ENCODE measurements at regions not wholly inside any gene's neighbourhood (a gene's known extent, or its start where the extent isn't known, plus 50 kb on each side); places are given as distances from the start of the nearest gene placed in this dataset.
"Not testable (repeated sequence)": the region's sequence is repeated elsewhere in the genome, so short reads cannot be mapped to it uniquely, and the experiment has no call there.

DNA sequence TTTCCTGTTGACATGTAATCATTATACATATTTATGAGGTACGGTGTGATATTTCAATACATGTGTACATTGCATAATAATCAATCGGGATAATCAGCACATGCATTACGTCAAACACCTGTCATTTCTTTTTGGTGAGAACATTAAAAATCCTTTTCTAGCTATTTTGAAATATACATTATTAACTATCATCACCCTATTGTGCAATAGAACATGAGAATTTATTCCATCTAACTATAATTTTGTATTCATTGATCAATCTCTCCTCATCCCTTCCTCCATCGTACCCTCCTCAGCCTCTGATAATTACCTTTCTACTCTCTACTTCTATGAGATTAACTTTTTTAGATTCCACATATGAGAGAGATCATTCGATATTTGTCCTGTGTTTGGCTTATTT lies 170.9 kb upstream of the GHR start:
- DNase-seq = no peak

DNA sequence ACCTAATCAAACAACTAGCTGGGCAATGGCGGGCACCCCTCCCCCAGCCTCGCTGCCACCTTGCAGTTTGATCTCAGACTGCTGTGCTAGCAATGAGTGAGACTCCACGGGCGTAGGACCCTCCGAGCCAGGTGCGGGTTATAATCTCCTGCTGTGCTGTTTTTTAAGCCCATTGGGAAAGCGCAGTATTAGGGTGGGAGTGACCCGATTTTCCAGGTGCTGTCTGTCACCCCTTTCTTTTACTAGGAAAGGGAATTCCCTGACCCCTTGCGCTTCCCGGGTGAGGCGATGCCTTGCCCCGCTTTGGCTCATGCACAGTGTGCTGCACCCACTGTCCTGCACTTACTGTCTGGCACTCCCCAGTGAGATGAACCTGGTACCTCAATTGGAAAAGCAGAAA lies 163.3 kb upstream of the GHR start:
- not testable (repeated sequence) for DNase-seq

DNA sequence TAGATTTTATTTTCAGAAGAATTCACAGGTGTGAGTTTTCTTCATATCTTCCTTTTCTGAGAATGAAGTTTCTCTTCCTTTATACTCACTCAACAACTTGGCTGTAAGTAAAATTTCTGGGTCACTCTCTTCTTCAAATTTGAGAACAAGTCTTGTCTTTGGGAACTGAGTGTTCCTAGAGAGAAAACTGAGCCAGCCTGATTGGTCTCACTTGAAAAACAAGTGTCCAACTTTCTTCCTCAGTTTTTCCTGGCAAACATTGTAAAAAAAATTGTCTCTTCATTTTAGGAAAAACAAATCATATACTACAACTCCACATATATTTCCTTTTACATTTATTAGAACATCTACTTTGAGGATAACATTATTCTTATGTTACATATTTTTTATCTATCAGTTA lies 156.1 kb upstream of the GHR start:
- no peak for DNase-seq

DNA sequence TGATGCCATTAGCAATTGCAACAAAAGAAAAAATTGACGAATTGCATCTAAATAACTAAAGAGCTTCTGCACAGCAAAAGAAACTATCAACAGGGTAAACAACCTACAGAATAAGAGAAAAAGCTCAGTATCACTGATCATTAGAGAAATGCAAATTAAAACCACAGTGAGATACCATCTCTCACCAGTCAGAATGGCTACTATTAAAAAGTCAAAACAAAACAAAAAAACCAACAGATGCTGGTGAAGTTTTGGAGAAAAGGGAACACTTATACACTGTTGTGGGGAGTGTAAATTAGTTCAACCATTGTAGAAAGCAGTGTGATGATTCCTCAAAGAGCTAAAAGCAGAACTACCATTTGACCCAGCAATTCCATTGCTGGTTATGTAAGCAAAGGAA lies 155.1 kb upstream of the GHR start:
- DNase-seq = not testable (repeated sequence)

DNA sequence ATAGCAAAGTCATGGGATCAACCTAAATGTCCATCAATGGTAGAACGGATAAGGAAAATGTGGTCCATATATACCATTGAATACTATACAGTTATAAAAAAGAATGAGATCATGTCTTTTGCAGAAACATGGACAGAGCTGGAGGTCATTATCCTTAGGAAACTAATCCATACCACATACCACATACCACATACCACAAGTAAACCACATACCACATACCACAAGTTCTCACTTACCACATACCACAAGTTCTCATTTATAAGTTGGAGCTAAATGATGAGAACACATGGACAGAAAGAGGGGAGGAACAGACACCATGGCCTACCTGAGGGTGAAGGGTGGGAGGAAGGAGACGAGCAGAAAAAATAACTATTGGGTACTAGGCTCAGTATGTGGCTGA lies 154.6 kb upstream of the GHR start:
- no peak for DNase-seq

DNA sequence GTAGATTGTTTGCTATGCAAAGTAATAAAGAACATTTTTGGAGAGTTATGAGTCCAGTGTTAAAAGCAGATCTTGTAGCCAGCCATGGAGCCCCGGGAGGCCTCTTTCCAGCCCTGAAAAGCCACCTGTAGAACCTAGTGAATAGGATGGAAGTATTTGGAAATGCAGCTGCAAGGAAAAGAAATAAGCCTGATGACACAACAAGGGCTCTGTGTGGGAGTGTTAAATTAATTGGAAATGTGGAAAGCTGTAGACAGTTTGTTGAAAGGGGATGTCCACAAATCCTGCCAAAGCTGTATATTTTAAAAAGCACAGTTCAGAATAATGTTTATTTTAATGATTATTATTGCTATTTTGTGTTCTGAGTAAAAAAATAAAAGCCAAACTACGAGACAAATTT lies 152.5 kb upstream of the GHR start:
- no peak for DNase-seq

DNA sequence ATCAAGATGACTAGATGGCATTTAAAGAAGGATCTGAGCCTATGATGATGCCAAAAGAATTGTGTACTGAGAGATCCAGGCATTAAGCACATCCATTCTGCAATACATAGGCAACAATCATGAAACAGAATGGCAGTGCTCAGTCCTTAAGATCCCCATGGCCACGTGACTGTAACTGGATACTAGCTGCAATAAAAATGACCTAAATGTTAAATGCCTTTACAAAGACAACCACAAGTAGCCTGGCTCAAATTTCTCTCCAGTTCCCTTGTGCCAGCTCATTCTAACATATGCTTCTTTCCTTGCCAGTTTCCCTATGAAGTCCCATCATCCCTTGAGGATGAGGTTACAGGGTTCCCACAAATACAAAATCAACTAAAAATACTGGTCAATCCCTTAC lies 148.3 kb upstream of the GHR start:
- DNase-seq = no peak

DNA sequence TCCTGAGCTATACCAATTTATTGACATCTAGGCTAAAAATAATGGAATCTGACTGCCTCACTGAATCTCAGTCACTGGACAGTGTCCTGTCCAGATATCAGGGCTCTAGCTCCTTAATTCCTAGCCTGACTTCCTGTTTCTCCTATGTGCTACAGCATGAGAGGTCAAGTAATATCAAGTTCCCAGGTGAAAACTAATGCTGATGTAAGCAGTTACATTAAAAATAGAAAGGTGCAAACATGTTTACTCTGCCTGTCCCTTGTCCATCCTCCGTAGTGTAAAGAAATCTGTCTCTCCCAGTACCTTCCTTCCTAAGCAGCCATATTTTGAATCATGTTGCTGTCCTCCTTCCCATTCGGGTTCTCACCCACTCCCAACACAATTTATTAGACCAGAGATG lies 145.9 kb upstream of the GHR start:
- no peak for DNase-seq

DNA sequence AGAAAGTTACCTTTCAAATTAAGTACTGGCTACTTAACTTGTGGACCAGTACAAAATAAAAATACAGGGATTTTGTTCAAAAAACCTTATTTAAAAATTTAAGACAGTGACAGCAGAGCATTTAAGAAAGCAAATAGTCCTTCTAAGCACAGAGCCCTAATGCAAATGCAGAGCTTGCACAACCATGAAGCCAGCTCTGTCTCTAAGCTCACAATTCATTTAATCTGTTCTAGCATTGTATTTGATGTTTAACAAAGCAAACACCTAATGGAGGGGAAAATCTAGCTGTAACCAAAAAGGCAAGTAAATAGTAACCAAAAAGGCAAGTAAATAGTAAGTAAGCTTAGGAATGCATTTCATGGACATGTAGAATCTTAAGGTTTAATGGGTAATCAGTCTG lies 138.7 kb upstream of the GHR start:
- DNase-seq = no peak

DNA sequence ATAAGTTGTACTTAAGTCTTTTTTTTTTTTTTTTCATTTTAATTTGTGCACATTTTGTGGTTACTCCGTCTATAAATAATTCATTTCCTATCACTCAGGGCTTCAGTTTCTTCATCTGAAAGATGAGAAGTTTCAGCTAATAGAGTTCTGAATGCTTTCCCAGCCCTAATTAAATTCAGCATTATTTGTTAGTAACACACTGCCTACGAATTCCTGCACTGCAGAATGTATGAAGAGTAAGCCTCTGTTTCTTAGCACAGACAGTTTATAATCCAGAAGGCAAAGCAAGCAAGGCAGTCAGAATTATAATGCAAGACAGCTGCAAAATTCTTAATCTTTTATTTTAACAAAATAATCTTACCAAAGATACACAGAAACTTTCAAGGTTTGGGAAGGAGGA lies 138.0 kb upstream of the GHR start:
- no peak for DNase-seq

DNA sequence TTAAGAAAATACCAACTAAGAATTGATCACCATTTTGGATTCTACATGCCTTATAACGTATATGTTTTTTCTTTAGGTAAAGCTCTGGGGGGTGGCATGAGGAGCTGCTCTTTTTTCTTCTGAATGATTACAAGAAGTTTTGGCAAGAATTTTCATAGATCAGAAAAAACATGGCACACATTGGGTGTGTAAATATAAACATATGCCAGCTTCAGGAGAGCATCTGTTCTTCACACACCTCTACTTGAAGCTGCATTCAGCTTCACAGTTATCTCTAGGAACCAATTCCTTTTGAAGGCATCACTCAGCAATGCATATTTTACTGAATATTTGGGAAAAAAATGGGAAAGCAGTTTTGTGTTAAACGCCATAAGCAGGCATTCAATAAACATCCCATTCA lies 122.7 kb upstream of the GHR start:
- DNase-seq = no peak

DNA sequence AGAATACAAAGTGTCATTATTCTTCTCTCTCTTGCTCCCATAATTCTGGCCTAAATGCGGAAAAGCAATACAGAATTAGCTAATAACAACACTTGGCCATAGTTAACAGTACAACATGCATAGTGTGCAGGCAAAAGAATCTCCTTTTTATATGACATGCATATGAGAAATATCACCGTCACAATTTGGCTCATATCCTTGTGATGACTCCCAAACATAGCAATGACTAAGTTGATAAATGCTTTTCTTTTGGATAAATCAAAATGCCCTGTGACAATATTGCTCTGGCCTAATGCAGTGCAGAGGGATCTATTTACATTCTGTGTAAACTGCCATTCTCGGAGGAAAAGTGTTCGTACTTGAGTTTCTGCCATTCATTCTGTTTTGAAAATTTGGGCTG lies 121.9 kb upstream of the GHR start:
- no peak for DNase-seq

DNA sequence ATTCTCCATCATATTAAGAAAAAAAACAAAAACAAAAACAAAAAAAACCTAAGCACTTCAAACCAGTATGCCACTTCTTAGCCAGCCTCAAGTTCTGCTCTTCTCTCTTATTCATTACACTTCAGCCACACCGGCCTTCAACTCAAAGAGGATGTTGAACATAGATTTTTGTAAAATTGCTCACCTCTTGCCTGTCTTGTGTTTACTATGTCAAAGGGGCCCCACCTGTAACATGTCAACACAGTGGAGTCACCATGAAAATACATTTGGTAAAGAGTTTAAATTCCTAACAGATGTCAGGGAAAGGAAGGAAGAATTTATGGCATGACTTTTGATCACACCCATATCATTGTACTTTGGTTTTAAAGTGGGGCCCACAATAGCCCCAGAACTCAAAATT lies 121.1 kb upstream of the GHR start:
- DNase-seq = no peak

DNA sequence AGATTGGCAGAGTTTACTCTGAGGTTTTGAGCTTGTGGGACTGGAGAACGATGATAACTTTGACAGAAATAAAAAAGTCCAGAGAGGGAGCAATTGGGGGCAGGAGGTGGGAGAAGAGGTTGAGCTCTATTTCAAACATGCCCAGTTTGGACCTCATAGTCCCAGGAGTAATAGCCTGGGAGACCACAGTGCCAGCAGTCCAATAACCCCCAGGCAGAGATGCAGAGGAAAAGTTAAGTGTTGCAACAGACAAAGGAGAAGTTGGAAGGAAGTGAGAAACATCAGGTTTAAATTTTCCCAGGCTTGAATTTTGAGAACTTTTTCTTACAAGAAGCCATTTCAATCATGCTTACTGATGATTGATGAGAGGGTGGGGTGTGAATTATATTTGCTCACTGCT lies 117.0 kb upstream of the GHR start:
- no peak for DNase-seq

DNA sequence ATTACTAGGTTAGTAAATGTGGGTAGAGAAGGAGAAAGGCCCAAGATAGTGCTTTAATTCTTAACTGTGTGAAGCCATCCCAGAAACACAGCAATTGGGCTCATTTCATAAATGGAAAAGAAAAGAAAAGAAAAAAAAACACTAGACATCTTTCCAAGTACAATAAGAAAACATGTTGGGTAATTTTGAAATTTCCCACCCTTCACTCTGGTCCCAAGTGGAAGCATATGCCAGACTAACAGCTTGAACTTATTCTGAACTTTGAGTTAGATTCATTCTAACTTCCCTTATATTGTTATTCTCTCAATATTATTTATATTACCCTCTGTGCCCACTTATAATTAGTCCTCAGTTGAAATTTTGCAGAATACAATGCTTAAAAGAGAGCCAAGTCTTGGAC lies 113.4 kb upstream of the GHR start:
- no peak for DNase-seq

DNA sequence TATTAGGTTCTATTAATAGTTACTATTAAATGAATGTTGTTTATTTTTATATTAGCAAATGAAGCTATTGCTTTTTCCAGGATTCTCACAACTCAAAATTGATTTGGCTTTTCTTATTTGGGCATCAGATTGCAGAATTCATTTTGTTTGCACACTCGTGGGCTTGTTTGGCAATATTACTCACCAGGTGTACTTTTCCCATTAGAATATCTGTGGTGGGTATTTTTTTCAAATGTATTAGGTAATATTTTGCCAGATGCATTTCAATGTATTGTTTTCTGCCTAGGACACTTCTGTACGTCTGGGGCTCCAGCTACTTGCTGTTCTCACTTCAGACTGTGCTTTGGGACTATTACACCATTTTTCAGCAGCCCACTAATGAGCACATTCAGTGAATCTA lies 108.0 kb upstream of the GHR start:
- DNase-seq = no peak

DNA sequence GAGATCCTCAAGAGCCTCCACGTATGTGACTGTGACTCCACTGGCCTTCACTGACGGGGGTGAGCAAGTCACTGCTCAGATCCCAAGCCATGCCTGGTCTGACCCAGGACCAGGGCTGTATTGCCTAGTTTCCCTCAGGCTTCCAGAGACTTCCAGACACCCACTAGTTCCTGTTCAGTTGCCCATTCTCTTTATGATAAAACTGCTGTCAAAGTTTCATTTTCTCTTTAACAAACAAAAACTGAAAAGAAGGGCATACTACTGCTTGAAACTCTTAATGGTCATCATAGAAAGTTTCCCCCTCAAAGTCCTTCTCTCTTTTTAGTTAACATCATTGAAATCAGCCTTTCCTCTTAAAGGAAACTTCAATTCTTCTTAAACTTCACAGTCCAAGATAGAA lies 105.7 kb upstream of the GHR start:
- no peak for DNase-seq

DNA sequence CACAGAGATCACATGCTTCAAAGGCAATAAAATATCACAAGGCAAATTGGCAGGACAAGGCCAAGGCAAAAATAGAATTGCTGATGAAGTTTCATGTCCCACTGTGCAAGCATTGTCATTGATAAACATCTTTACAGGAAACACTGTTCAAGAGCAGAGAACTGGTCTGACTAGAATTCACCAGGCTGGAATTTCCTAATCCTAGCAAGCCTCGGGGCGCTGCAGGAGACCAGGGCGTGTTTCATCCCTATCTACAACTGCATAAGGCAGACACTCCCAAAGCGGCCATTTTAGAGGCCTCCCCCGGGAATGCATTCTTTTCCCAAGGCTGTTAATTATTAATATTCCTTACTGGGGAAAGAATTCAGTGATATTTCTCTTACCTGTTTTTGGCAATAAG lies 103.7 kb upstream of the GHR start:
- not testable (repeated sequence) for DNase-seq

DNA sequence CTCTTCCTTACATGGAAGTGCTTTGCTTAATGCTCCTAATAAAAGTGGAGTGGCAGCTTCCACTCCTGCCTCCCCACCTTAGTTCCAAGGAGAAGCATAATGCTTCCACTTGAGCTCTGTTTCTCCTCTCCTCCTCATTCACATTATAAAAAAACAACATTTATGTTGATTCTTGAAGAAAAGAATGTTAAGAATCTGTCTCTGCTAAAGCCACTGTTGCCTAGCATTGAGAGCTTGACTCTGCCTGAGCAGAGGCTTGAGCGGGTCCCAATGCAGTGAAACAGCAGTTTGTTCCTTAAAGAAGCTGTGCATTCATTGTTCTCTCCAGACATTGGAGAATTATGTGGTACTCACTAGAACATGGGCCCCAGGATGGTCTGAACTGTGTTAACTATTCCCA lies 101.5 kb upstream of the GHR start:
- DNase-seq = no peak

DNA sequence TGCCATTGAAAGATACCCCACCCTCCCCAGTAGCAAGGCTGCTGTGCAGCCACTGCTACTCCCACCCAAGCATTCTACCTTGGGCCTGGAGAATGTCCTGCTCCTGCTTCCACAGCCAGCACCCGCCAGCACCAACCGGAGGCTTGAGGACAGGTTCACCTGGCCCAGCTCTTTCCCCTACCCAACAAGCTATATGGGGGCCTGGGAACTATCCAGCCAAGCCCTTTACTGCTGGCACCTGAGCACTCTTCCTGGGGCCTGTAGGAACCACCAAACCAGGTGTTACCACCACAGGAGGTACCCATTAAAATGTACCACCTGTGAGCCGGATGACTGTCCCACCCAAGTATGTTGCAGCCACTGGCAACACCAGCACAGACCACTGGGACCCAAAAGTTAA lies 86.1 kb upstream of the GHR start:
- DNase-seq = no peak

DNA sequence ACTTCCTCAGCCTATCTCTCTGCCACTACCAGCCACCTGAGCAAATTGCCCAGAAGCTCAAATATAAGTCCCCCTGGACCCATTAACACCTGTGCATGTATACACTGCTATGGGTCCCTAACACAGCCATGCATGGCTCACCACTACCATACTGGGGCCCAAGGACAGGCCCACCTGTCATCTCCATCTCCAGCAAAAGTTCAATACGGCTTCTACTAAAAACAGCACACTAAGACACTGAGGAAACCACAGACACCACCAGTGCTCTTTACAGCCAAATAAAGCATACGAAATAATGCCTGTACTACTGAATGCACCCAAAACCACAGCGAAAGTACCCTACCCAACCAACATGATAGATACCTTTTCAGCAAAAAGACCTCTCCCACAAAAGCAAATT lies 85.6 kb upstream of the GHR start:
- DNase-seq = no peak

DNA sequence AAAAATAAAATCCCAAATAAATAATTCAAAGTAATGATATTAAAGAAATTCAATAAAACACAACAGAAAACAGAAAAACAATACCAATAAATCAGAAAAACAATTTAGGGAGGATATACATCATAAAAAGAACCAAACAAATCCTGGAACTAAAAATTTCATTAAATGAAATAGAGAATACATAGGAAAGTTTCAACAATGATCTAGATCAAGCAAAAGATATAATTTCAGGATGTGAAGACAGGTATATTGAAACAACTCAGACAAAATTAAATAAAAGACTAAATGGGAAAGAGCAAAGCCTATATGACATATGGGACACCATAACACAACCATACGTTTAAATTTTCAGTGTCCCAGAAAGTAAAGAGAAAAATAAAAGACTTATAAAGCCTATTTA lies 85.1 kb upstream of the GHR start:
- no peak for DNase-seq

DNA sequence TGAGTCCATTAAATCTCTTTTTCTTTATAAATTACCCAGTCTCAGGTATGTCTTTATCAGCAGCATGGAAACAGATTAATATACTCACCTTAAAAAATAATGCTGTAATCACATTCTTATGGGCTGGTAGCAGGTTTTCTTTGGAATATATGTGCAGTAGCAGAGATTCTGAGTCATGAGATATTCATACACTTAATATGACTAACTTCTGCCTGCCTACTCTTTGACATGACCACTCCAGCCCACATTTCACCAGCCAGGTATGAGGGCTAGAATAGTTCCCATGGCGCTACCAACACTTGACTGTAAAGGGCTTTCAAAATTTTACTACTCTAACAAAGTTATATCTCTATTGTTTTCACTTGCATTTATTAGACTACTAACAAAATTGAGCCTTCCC lies 74.1 kb upstream of the GHR start:
- DNase-seq = no peak

DNA sequence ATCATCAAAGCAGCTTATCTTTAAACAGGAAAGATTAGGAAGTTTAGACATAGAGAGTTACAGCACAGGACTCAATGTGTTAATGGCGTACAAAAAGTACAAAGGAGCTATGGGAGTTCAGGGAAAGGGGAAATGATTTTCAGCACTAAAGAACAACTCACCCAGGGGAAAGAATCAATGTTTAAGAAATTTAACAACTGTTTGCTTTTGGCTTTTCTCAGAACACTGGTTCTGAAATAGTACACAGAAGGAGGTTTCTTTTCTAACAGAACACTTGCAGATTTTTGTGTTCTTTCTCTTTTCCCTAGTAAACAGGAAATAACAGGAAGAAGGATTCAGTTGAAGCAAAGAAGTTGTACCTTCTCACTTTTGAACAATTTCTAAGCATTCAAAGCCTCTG lies 71.3 kb upstream of the GHR start:
- DNase-seq = no peak

DNA sequence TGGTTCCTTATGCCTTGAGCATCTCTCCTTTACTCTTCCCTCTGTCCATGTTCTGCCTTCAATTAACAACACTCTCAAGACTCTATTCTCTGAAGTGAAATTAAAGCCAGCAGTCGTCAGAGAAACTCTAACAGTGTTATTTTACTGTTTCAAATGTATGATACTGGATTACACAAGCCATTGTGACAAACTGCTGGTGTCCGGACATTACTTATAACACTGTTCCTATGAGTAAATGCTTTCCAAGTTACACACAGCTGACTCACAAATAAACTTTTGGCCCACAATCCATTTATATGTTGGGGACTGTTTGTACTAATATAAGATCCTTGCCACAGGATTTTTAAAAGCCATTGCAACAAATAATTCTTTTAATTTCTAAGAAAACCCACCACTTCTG lies 63.2 kb upstream of the GHR start:
- DNase-seq = no peak

DNA sequence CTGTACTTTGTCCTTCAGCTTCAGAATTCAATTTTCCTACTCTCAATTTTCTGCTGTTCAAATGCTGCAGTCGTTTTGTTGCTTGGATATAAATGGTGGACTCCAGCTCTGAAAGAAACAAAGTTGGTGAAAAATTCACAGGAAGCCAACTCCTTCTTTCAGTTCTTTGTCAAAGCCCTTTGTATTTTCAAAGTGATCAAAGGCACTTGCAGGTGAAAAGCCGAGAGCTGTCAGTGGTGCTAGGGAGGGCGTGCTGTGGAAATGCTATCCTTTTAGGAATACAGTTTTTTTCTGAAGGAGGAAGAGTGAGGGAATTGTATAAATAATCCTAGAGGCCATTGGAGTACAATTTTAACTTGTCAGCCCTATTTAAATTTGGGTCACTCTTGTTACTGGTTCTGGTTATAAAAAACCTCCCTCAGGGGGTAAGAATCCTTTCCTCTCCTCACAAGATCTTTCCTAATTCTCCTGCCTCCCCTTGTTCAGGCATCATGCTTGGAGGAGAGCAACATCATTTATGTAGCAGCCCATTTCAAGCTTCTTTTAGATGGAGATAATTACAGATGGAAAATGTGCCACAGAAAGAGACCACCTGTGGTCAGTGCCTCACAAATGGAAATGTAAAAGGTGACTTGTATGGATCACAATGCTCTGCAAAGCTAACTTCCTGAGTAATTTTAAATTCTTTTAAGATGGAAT lies 62.5 kb upstream of the GHR start:
- DNase-seq = no peak

All from CD4-positive, alpha-beta T cell treated with Interleukin-10 for 1 hour (primary cell).